GM04503 (cell line): ENCODE measurements at regions not wholly inside any gene's neighbourhood (a gene's known extent, or its start where the extent isn't known, plus 50 kb on each side); places are given as distances from the start of the nearest gene placed in this dataset.
A peak's percentile ranks its signal among the peaks of the same experiment; 100 is the strongest.

Experiments used
- DNase-seq: peaks from one replicate; pipeline ENCODE4 v3.0.0-alpha.2; 2012; ENCODE audit warnings: low read depth

DNA sequence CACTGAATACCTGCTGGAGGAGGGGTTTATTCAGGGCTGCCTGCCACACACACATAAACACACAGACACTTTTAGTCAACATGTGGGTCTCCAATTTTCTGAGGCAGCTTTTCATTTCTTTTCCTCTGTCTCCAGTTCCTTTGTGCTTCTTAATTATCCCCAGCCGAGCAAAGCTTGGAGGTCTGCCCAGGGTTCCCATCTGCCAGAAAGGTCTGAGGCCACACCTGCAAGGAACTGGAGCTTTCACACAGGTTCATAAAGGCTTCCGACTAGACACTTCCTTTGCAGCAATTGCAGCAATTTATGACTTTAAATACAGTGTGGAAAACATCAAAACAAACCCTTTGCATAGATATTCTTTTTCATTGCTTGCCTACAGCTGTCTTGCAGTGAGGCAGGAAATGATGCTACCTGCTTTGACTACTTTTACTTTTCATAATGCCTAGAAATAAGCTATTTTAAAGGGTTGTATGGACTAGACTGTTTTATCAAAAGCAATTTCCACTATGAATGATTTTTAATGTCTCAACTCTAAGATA, 1318.9 kb downstream of the AACS start:
- no peak for DNase-seq

- DNase-seq: no peak
Observed at GRCh38 chr12:126385785-126386184, 1320.5 kb downstream of the AACS start.

- peak; percentile 42 for DNase-seq
Observed at GRCh38 chr12:126389220-126389841, 1324.1 kb downstream of the AACS start.

- DNase-seq: no peak
Observed at GRCh38 chr12:126389961-126390360, 1324.7 kb downstream of the AACS start.

GRCh38 chr12:126390969-126391566, 1325.8 kb downstream of the AACS start:
- DNase-seq: no peak

DNA sequence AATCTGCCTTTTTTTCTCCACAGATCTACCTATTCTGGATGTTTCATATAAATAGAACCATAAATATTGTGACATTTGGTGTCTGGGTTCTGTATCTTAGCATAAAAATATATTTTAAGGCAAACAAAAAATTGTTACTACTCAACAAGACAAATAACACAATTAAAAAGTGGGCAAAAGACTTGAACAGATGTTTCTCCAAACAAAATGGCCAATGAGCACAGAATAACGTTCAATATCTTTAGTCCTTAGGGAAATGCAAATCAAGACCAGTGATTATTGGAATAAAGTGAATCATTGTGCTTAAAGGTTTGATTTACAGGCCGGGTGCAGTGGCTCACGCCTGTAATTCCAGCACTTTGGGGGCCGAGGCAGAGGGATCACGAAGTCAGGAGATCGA, 1331.3 kb downstream of the AACS start:
- no peak for DNase-seq

DNA sequence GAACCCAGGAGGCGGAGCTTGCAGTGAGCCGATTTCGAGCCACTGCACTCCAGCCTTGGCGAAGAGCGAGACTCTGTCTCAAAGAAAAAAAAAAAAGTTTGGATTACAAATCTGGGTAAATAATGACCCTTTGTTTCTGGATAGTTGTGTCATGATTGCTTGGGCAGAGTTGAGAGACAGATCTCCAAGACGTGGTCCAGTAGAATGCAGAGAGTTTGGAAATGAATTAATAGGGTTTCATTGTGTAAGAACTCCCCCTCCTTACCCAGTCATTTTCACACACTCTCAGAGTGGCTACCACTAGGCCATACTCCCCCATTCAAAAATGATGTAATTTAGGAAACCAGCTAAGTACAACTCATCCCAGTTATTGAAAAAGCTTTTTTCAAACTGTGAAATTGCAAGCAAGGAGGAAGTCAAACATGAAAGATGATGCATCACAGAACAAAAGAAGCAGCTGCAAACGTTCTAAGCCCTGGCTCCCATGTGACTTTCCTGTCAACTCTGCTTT, 1331.9 kb downstream of the AACS start:
- DNase-seq: no peak

- DNase-seq: no peak
Observed at GRCh38 chr12:126397660-126398059, 1332.4 kb downstream of the AACS start.

- DNase-seq: no peak
Observed at GRCh38 chr12:126400831-126401230, 1335.6 kb downstream of the AACS start.

GRCh38 chr12:126404293-126404881, 1339.2 kb downstream of the AACS start:
- no peak for DNase-seq

DNA sequence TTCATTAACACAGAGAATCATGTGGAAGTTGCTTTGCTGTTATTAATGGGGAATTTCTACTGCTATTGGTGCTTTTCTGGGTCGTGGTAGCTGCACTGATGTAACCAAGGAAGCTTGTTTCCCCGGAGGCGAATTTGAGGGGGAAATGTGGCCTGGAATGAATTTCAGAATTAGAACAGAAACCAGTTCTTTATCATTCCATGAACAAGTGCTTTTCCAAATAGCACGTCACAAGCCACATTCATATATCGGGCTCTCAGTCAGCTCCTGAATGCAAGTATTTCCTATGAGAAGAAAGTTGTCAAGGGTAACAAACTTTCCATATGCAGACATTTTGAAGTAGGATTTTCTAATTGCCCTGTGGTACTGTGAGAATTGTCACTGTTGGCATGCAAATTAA, 1353.2 kb downstream of the AACS start:
- no peak for DNase-seq

- DNase-seq: no peak
Observed at GRCh38 chr12:126419131-126419530, 1353.9 kb downstream of the AACS start.

- no peak for DNase-seq
Observed at GRCh38 chr12:126424696-126425095, 1359.5 kb downstream of the AACS start.

- no peak for DNase-seq
Observed at GRCh38 chr12:126425264-126425663, 1360.0 kb downstream of the AACS start.

- DNase-seq: no peak
Observed at GRCh38 chr12:126428769-126429168, 1363.5 kb downstream of the AACS start.

DNA sequence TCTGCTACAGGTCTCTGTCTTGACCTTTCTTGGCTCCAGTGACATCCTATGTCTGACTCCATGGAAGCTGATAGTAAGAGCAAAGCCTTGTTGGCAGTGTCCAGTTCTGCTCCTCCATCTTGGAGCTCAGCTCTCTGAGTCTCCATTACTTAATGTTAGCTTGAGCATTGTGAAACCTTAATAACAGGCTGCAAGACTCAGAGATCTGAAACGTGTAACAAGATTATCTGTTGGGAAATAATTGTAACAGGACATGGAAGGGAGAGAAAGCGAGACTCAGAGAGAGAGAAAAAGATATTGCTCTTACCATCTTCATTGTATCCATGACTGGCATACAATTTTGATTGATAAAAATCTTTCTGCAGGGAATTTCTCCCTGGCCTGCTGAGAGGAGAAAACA, 1365.7 kb downstream of the AACS start:
- DNase-seq: no peak

DNA sequence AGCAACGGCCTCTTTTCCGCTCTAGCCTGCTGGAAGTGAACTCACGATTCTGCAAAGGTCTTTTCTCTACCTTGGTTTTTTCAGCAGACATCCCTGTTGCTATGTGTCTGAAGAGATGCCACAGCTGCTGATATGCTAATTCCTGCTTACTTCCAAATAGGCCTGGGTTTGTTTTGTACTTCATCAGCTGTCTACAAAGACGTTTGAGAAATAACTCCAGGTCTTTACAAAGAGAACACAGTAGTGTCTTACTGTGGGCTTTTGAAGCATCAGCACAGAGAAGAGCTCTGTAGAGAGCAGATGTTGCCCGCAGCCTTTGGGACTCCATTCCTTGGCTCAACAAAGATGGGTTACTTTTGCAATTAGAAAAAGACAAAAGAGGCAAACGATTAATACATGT, 1366.5 kb downstream of the AACS start:
- DNase-seq: no peak

GRCh38 chr12:126432780-126433179, 1367.5 kb downstream of the AACS start:
- DNase-seq: no peak

DNA sequence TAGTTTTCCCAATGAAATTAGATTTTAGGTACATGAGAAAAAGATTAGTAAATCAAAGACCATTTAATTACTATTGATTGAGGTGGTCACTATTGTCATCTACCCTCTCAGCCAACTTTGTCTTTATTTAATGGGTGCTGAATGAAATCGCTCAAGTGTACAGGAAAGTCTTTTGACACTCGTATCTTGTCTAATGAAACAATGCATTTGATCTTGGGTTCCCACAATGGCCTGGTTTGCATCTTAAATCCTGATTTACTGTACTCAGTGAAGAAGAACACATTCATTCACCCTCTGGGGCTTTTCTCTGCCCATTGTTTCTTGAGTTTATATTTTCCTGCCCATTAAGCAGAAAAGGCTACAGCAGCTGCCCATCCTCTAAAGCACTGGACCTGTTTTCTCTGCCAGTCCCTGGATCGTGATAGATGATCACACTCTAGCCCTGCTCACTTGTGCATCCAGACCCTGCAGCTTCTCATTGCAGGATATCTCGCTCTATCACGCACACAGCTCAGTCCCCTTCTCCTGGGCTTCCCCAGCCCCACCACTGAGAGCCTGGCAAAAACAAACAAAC, 1369.3 kb downstream of the AACS start:
- DNase-seq: no peak

DNA sequence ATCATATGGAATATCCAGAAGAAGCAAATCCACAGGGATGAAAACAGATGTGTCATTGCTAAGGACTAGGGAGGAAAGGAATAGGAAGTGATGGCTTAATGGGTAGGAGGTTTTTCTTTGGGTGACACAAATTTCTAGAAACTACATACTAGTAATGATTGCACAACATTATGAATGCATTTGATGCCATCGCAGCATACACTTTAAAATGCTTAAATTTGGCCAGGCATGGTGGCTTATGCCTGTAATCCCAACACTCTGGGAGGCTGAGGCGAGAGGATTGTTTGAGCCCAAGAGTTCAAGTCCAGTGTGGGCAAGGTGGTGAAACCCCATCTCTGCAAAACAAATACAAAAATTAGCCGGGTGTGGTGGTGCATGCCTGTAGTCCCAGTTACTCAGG, 1370.8 kb downstream of the AACS start:
- DNase-seq: no peak

GRCh38 chr12:126437934-126438333, 1372.7 kb downstream of the AACS start:
- DNase-seq: no peak

GRCh38 chr12:126443977-126444376, 1378.7 kb downstream of the AACS start:
- no peak for DNase-seq

GRCh38 chr12:126447346-126447745, 1382.1 kb downstream of the AACS start:
- DNase-seq: no peak
